GM12865 (cell line): ENCODE measurements at regions not wholly inside any gene's neighbourhood (a gene's known extent, or its start where the extent isn't known, plus 50 kb on each side); places are given as distances from the start of the nearest gene placed in this dataset.

Source experiments
- DNase-seq: peaks from one replicate; pipeline ENCODE4 v3.0.0; 2010; ENCODE audit warnings: low read depth
- H3K4me3 ChIP-seq: 2 replicates; pipeline ENCODE4 v1.5.1; 2011; ENCODE audit warnings: mild to moderate bottlenecking, low read depth, low read length, control low read depth
- TF ChIP-seq, protein P1 (sequence below): IDR thresholded peaks from 2 replicates; pipeline ENCODE4 v1.5.1; 2011; ENCODE audit warnings: low read length, control low read depth, low read depth, inconsistent platforms; ENCODE audit not compliant: insufficient read depth; ENCODE audit errors: missing control alignments

DNA sequence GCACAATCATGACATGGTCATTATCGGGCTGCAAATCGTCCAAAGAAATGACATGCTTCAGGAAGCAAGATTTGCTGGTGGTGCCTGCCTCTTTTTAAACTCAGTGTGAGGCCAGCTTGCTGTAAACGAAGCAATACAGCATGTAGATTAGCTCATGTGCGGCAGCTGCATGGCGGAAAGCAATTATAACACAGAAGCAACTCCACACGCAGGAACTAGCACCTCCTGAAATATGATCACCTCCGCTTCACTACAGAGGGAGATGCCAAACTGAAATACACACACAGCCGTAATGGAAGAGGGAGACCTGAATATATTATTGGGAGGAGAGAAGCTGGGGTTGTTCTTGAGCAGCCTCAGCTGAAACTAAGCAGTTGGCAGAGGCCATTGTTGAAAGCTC, 312.5 kb downstream of the PSAT1 start:
- DNase-seq, result no peak
- TF ChIP-seq, protein P1, sequence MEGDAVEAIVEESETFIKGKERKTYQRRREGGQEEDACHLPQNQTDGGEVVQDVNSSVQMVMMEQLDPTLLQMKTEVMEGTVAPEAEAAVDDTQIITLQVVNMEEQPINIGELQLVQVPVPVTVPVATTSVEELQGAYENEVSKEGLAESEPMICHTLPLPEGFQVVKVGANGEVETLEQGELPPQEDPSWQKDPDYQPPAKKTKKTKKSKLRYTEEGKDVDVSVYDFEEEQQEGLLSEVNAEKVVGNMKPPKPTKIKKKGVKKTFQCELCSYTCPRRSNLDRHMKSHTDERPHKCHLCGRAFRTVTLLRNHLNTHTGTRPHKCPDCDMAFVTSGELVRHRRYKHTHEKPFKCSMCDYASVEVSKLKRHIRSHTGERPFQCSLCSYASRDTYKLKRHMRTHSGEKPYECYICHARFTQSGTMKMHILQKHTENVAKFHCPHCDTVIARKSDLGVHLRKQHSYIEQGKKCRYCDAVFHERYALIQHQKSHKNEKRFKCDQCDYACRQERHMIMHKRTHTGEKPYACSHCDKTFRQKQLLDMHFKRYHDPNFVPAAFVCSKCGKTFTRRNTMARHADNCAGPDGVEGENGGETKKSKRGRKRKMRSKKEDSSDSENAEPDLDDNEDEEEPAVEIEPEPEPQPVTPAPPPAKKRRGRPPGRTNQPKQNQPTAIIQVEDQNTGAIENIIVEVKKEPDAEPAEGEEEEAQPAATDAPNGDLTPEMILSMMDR, result no peak

GRCh38 chr9:78612091-78612490, 315.2 kb downstream of the PSAT1 start:
- H3K4me3 ChIP-seq, result no peak overlapping the region
- TF ChIP-seq, protein P1, result no peak
- no peak for DNase-seq

More for the DNA sequence above, 312.5 kb downstream of the PSAT1 start:
- H3K4me3 ChIP-seq, result no peak overlapping the region

GRCh38 chr9:78613006-78613405, 316.1 kb downstream of the PSAT1 start:
- no peak for DNase-seq
- H3K4me3 ChIP-seq, result no peak overlapping the region
- TF ChIP-seq, protein P1, result no peak

- no peak for DNase-seq
- TF ChIP-seq, protein P1, result no peak
These were observed 318.0 kb downstream of the PSAT1 start for GRCh38 chr9:78614892-78615291.

DNA sequence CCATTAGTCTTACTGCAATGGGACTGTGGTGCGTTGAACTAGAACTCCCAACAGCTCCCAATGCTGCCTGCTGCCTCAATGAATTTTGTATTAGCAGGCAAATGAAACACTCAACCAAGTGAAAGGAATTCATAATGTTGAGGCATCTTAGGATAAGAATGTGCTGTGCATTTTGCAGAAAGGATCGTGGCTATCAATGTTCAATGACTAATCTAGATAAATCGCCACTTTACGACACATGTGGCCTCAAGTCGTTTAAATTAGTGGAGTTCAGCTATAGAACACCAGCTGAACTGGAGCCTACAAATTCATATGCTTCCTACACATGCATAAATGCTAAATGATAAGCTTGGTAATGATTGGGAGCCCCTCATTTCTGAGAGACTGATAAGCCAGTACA, 318.4 kb downstream of the PSAT1 start:
- TF ChIP-seq, protein P1, result no peak
- H3K4me3 ChIP-seq, result no peak overlapping the region
- no peak for DNase-seq

More at GRCh38 chr9:78614892-78615291, 318.0 kb downstream of the PSAT1 start:
- H3K4me3 ChIP-seq, result no peak overlapping the region

- TF ChIP-seq, protein P1, result no peak
- no peak overlapping the region for H3K4me3 ChIP-seq
- no peak for DNase-seq
These were observed 321.8 kb downstream of the PSAT1 start for GRCh38 chr9:78618735-78619134.

DNA sequence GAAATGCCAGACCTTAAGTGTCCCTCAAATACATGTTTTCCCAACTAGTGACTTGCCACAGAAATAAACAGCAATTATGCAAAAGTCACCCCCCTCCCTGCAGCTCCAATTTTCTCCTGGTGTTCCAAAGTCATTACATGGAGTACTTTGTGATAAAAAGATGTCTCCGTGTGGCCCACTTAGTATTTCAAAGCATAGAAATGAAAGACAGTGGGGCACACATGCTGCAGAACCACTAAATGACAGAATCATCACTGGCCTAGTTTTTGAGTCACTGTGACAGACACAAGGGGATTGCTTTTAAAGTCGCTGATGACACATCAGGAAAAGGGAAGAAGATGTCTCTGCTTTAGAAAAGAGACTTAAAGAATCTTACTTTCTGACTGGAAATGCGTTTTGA, 323.4 kb downstream of the PSAT1 start:
- DNase-seq, result no peak
- TF ChIP-seq, protein P1, result no peak
- H3K4me3 ChIP-seq, result no peak overlapping the region
